ENCODE measurements at regions not wholly inside any gene's neighbourhood (a gene's known extent, or its start where the extent isn't known, plus 50 kb on each side); places are given as distances from the start of the nearest gene placed in this dataset.
"Not testable (repeated sequence)": the region's sequence is repeated elsewhere in the genome, so short reads cannot be mapped to it uniquely, and the experiment has no call there.

- DNase-seq (ENCODE audit: low spot score): no peak
Measured at GRCh38 chr1:241447031-241447644, 72.4 kb downstream of the FH start.

GRCh38 chr1:241444836-241445235, 74.7 kb downstream of the FH start:
- DNase-seq (ENCODE audit: low spot score): no peak

- DNase-seq (ENCODE audit: low spot score): no peak
Measured at GRCh38 chr1:241443561-241443960, 76.0 kb downstream of the FH start.

GRCh38 chr1:241442686-241443085, 76.9 kb downstream of the FH start:
- DNase-seq (ENCODE audit: low spot score): no peak

- DNase-seq (ENCODE audit: low spot score): no peak
Measured at GRCh38 chr1:241440904-241441303, 78.7 kb downstream of the FH start.

GRCh38 chr1:241438686-241439085, 80.9 kb downstream of the FH start:
- DNase-seq (ENCODE audit: low spot score): not testable (repeated sequence)

- DNase-seq (ENCODE audit: low spot score): no peak
Measured at GRCh38 chr1:241432241-241432640, 75.2 kb upstream of the RGS7 start.

GRCh38 chr1:241425091-241425490, 68.1 kb upstream of the RGS7 start:
- not testable (repeated sequence) for DNase-seq (ENCODE audit: low spot score)

GRCh38 chr1:241424480-241424971, 67.5 kb upstream of the RGS7 start:
- no peak for DNase-seq (ENCODE audit: low spot score)

- no peak for DNase-seq (ENCODE audit: low spot score)
Measured at GRCh38 chr1:241423541-241424479, 66.8 kb upstream of the RGS7 start.

GRCh38 chr1:241422470-241422869, 65.5 kb upstream of the RGS7 start:
- DNase-seq (ENCODE audit: low spot score): no peak

- no peak for DNase-seq (ENCODE audit: low spot score)
Measured at GRCh38 chr1:241419986-241420385, 63.0 kb upstream of the RGS7 start.

- DNase-seq (ENCODE audit: low spot score): no peak
Measured at GRCh38 chr1:241417258-241417657, 60.3 kb upstream of the RGS7 start.

GRCh38 chr1:241413974-241414373, 57.0 kb upstream of the RGS7 start:
- DNase-seq (ENCODE audit: low spot score): no peak

GRCh38 chr1:241413386-241413785, 56.4 kb upstream of the RGS7 start:
- no peak for DNase-seq (ENCODE audit: low spot score)

- no peak for DNase-seq (ENCODE audit: low spot score)
Measured at GRCh38 chr1:241412646-241413045, 55.6 kb upstream of the RGS7 start.

- no peak for DNase-seq (ENCODE audit: low spot score)
Measured at GRCh38 chr1:241411776-241412338, 54.9 kb upstream of the RGS7 start.

- no peak for DNase-seq (ENCODE audit: low spot score)
Measured at GRCh38 chr1:241411056-241411775, 54.2 kb upstream of the RGS7 start.

- DNase-seq (ENCODE audit: low spot score): peak; percentile 38
Measured at GRCh38 chr1:241408170-241408569, 51.2 kb upstream of the RGS7 start.

Data from HT-29 (cell line).